ENCODE measurements at regions not wholly inside any gene's neighbourhood (a gene's known extent, or its start where the extent isn't known, plus 50 kb on each side); places are given as distances from the start of the nearest gene placed in this dataset.

DNA sequence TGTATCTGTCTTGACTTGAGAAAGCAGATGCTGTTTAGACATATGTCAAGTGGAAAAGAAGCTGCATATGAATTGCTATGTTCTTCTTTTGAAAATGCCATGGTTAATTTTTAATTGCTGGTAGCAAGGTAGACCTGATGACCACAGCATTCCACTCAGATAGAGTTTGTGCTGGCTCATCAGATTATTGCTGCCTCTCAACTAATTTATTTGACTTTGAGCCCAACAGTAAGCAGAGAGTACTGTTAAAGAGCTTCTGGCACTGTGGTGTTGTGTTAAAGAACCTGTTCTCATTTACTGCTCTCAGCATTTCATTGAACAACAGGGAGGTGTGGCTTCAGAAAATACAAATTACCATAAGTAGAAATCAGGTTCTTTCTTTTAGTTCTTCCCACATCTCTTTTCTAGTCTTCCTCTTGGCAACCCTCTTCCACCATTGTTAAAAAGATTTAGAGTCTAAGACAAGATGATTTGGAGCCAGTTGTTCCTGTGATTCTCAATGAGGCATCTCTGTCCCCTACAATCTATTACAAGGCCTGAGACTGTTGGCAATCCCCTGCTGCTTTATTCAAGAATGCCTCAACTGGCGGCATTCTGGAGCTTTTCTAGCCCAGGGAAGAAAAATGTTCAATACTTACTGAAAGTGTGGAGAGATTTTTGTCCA is 967.6 kb upstream of the GJE1 start:
- TF ChIP-seq, protein P1, sequence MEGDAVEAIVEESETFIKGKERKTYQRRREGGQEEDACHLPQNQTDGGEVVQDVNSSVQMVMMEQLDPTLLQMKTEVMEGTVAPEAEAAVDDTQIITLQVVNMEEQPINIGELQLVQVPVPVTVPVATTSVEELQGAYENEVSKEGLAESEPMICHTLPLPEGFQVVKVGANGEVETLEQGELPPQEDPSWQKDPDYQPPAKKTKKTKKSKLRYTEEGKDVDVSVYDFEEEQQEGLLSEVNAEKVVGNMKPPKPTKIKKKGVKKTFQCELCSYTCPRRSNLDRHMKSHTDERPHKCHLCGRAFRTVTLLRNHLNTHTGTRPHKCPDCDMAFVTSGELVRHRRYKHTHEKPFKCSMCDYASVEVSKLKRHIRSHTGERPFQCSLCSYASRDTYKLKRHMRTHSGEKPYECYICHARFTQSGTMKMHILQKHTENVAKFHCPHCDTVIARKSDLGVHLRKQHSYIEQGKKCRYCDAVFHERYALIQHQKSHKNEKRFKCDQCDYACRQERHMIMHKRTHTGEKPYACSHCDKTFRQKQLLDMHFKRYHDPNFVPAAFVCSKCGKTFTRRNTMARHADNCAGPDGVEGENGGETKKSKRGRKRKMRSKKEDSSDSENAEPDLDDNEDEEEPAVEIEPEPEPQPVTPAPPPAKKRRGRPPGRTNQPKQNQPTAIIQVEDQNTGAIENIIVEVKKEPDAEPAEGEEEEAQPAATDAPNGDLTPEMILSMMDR (conservative IDR thresholded peaks at IDR 0.05; ENCODE audit: low read depth, low read length) = no peak
- TF ChIP-seq EZH2 (IDR thresholded peaks at IDR 0.05; ENCODE audit: borderline replicate concordance, low read depth, low read length, poor library complexity, severe bottlenecking) = no peak

Measured in A673 (cell line).